Astrocyte of the spinal cord (primary cell): ENCODE measurements at regions not wholly inside any gene's neighbourhood (a gene's known extent, or its start where the extent isn't known, plus 50 kb on each side); places are given as distances from the start of the nearest gene placed in this dataset.

Experiments used
- DNase-seq: peaks from one replicate; pipeline ENCODE4 v3.0.0; 2011; ENCODE audit warnings: low read depth, low spot score
- H3K4me3 ChIP-seq: 2 replicates; pipeline ENCODE4 v1.5.1; 2011; ENCODE audit warnings: low read depth, mild to moderate bottlenecking, low read length, moderate library complexity
- in situ Hi-C: cut with HindIII; loops from 2 replicates; pipeline ENCODE4 v1.10.0; 2017; ENCODE audit warnings: low sequenced_read_pairs
- TF ChIP-seq, protein P1 (sequence below): IDR thresholded peaks from 2 replicates; pipeline ENCODE4 v1.5.1; 2012; ENCODE audit warnings: low read depth, mild to moderate bottlenecking, low read length, inconsistent platforms

DNA sequence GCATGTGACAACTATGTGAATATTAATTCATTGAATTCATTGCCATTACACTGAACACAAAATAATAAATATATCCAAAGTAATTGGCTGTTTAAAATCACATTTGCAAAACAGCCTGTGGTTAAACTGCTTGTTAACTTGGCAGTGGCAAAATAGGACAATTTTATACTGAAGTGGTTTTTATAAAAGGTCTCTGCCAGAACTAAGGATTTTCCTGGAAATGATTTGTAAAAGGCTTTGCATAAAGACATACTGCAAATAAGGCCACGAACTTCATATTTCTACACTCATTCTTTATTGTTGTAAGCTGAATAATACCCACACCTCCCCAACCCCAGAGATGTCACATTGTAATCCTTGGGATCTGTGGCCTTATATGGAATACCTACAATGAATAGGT, 370.3 kb upstream of the RGMB start:
- no peak overlapping the region for H3K4me3 ChIP-seq
- in situ Hi-C loops = no loop called here
- no peak for DNase-seq
- TF ChIP-seq, protein P1, sequence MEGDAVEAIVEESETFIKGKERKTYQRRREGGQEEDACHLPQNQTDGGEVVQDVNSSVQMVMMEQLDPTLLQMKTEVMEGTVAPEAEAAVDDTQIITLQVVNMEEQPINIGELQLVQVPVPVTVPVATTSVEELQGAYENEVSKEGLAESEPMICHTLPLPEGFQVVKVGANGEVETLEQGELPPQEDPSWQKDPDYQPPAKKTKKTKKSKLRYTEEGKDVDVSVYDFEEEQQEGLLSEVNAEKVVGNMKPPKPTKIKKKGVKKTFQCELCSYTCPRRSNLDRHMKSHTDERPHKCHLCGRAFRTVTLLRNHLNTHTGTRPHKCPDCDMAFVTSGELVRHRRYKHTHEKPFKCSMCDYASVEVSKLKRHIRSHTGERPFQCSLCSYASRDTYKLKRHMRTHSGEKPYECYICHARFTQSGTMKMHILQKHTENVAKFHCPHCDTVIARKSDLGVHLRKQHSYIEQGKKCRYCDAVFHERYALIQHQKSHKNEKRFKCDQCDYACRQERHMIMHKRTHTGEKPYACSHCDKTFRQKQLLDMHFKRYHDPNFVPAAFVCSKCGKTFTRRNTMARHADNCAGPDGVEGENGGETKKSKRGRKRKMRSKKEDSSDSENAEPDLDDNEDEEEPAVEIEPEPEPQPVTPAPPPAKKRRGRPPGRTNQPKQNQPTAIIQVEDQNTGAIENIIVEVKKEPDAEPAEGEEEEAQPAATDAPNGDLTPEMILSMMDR = no peak

DNA sequence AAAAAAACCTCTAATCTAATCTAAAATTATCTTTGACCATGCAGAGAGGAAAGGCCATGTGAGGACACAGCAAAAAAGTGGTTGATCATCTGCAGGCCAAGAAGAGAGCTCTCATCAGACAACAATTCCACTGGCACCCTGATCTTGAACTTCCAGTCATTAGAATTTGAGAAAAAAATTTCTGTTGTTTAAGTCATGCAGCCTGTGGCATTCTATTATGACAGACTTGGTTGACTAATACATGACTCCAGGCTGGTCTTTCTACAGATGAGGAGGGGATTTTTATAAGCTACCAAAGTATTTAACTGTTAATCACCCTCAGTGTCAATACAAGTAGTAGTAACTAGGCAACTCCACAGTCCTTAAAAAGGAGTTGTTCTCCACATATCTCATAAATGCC, 358.5 kb upstream of the RGMB start:
- peak; percentile 81 for DNase-seq
- H3K4me3 ChIP-seq = no peak overlapping the region
- TF ChIP-seq, protein P1 = no peak
- in situ Hi-C loops = no loop called here

- no peak overlapping the region for H3K4me3 ChIP-seq
- in situ Hi-C loops = no loop called here
- DNase-seq = no peak
- TF ChIP-seq, protein P1 = no peak
Measured at GRCh38 chr5:98415663-98416062, 357.8 kb upstream of the RGMB start.

DNA sequence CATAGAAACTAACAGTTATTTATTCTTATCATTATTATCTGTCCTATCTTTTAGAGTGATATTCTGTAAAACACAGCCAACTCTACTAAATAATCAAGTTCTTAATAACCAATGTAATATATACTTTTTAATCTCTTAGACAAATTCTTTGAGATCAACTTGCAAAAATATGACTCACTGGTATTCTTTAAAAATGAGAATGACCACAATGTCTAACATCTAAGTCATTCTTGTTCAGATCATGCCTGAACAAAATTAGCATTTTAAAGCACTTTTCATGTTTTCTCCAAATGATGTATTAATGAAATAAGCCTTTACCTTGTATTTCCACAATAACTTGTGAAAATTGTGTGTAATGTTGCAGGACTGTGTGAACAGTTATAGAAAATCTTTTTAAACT, 356.9 kb upstream of the RGMB start:
- in situ Hi-C loops = no loop called here
- no peak overlapping the region for H3K4me3 ChIP-seq
- TF ChIP-seq, protein P1 = no peak
- DNase-seq = peak; percentile 52

DNA sequence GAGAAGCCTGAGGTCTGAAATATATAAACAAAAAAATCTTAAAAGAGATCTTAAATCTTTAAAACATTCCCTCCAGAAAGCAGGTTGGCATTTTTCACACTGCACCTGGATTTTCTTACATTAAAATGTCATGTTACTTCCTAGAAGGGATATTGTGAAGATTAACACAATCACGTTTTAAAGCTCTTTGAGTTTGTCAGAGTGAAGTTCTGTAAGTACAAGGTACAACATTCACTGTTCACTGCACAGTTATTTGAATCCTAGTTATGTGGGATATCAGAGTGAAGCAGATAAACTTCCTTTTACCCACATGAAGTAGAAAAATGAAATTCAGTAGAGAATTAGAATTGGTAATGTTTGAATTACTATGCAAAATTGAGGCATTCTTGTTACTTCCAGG, 353.6 kb upstream of the RGMB start:
- TF ChIP-seq, protein P1 = no peak
- in situ Hi-C loops = no loop called here
- DNase-seq = no peak

GRCh38 chr5:98424681-98425450, 348.6 kb upstream of the RGMB start:
- in situ Hi-C loops = no loop called here
- H3K4me3 ChIP-seq = no peak overlapping the region

More for the DNA sequence above, 353.6 kb upstream of the RGMB start:
- no peak overlapping the region for H3K4me3 ChIP-seq

More at GRCh38 chr5:98424681-98425450, 348.6 kb upstream of the RGMB start:
- DNase-seq = peak; percentile 44
- TF ChIP-seq, protein P1 = no peak
